ENCODE measurements at regions not wholly inside any gene's neighbourhood (a gene's known extent, or its start where the extent isn't known, plus 50 kb on each side); places are given as distances from the start of the nearest gene placed in this dataset.

GRCh38 chr13:29648760-29649159 is 53.3 kb upstream of the SLC7A1 start:
- no peak for DNase-seq (ENCODE audit: extremely low spot score)
- ChIA-PET CTCF (interaction anchor here (1.1 kb wide), 1 partner anchor 13 kb away, joined by 3 read pairs; no protein-coding TSS in a partner anchor), POLR2A (no interaction called here)
- TF ChIP-seq CTCF (IDR thresholded peaks at IDR 0.05; ENCODE audit: control extremely low read depth, extremely low read depth, low read depth, missing control alignments): no peak

All from GM10248 (cell line).